Neural cell (in vitro differentiated cells): ENCODE measurements at regions not wholly inside any gene's neighbourhood (a gene's known extent, or its start where the extent isn't known, plus 50 kb on each side); places are given as distances from the start of the nearest gene placed in this dataset.

ENCODE experiments used
- H2AFZ ChIP-seq: fragments of 200-600, 300-800 bp; sonication (generic), shearing (Covaris generic); 2 replicates; pipeline ENCODE4 v1.6.0; 2014; ENCODE audit warnings: low read depth, mild to moderate bottlenecking, antibody characterized with exemption, low read length, moderate library complexity
- H3F3A ChIP-seq: fragments of 200-600 bp; shearing (Covaris generic); 2 replicates; pipeline ENCODE4 v1.6.1; 2016; ENCODE audit warnings: mild to moderate bottlenecking, moderate library complexity, mixed read lengths, antibody characterized with exemption, low read length; ENCODE audit not compliant: insufficient read depth, poor library complexity, severe bottlenecking
- H3K27ac ChIP-seq: fragments of 200-600, 300-800 bp; sonication (generic), shearing (Covaris generic); 2 replicates; pipeline ENCODE4 v1.5.1; 2014; ENCODE audit warnings: mild to moderate bottlenecking, low read length, moderate library complexity
- H3K27me3 ChIP-seq: fragments of 300-800, 200-600 bp; sonication (generic), shearing (Covaris generic); 2 replicates; pipeline ENCODE4 v1.6.0; 2014; ENCODE audit warnings: mild to moderate bottlenecking, low read depth, low read length, moderate library complexity; ENCODE audit not compliant: insufficient read depth
- H3K36me3 ChIP-seq: fragments of 300-800, 200-600 bp; sonication (generic), shearing (Covaris generic); 2 replicates; pipeline ENCODE4 v1.5.1; 2014; ENCODE audit warnings: mild to moderate bottlenecking, antibody characterized with exemption, low read length, moderate library complexity; ENCODE audit not compliant: insufficient read depth
- H3K4me2 ChIP-seq: fragments of 300-800, 200-600 bp; sonication (generic), shearing (Covaris generic); 2 replicates; pipeline ENCODE4 v1.6.0; 2014; ENCODE audit warnings: mild to moderate bottlenecking, low read length
- H3K4me3 ChIP-seq: fragments of 300-800, 200-600 bp; sonication (generic), shearing (Covaris generic); 2 replicates; pipeline ENCODE4 v1.5.1; 2014; ENCODE audit warnings: mild to moderate bottlenecking, low read length, moderate library complexity
- H3K79me2 ChIP-seq: fragments of 200-600 bp; shearing (Covaris generic); replicated peaks from 2 replicates; pipeline ENCODE4 v1.6.0; 2014; ENCODE audit warnings: mild to moderate bottlenecking, low read length, moderate library complexity; ENCODE audit not compliant: insufficient read depth
- H3K9ac ChIP-seq: fragments of 300-800, 200-600 bp; sonication (generic), shearing (Covaris generic); 2 replicates; pipeline ENCODE4 v1.6.1; 2016; ENCODE audit warnings: mild to moderate bottlenecking, low read length, mixed read lengths
- H3K9me2 ChIP-seq: fragments of 200-600 bp; shearing (Covaris generic); 2 replicates; pipeline ENCODE4 v1.6.1; 2016; ENCODE audit warnings: mild to moderate bottlenecking, low read length, mixed read lengths; ENCODE audit not compliant: insufficient read depth
- H3K9me3 ChIP-seq: fragments of 200-600, 300-800 bp; sonication (generic), shearing (Covaris generic); 2 replicates; pipeline ENCODE4 v1.6.1; 2016; ENCODE audit warnings: mild to moderate bottlenecking, mixed run types, low read length, moderate library complexity, mixed read lengths
- H4K20me1 ChIP-seq: fragments of 200-600 bp; shearing (Covaris generic); 2 replicates; pipeline ENCODE4 v1.6.1; 2016; ENCODE audit warnings: mild to moderate bottlenecking, mixed run types; ENCODE audit not compliant: insufficient read depth
- CTCF ChIP-seq: fragments of 450-650 bp; IDR thresholded peaks from 2 replicates; pipeline ENCODE4 v1.5.1; 2014; ENCODE audit warnings: antibody characterized with exemption, mild to moderate bottlenecking, moderate library complexity; ENCODE audit not compliant: poor library complexity, severe bottlenecking
- EP300 ChIP-seq: fragments of 450-650 bp; conservative IDR thresholded peaks from 2 replicates; pipeline ENCODE4 v1.6.1; 2014; ENCODE audit warnings: antibody characterized with exemption, mild to moderate bottlenecking, moderate library complexity; ENCODE audit not compliant: poor library complexity, severe bottlenecking
- EZH2 ChIP-seq: fragments of 200-600, 300-800 bp; shearing (Covaris generic), sonication (generic); IDR thresholded peaks from 2 replicates; pipeline ENCODE4 v1.6.1; 2014; ENCODE audit warnings: antibody characterized with exemption, low read length, borderline replicate concordance, mild to moderate bottlenecking; ENCODE audit not compliant: insufficient read depth, poor library complexity, severe bottlenecking
- MXI1 ChIP-seq: fragments of 450-650 bp; conservative IDR thresholded peaks from 2 replicates; pipeline ENCODE4 v1.6.1; 2014; ENCODE audit warnings: antibody characterized with exemption, mild to moderate bottlenecking; ENCODE audit not compliant: poor library complexity, severe bottlenecking
- POLR2AphosphoS5 ChIP-seq: IDR thresholded peaks from 2 replicates; pipeline ENCODE4 v1.6.1; 2012
- RAD21 ChIP-seq: fragments of 450-650 bp; conservative IDR thresholded peaks from 2 replicates; pipeline ENCODE4 v1.6.1; 2014; ENCODE audit warnings: antibody characterized with exemption, mild to moderate bottlenecking, moderate library complexity
- SMC3 ChIP-seq: fragments of 450-650 bp; conservative IDR thresholded peaks from 2 replicates; pipeline ENCODE4 v1.6.1; 2014; ENCODE audit warnings: antibody characterized with exemption, mild to moderate bottlenecking, moderate library complexity; ENCODE audit not compliant: poor library complexity
- TAF1 ChIP-seq: IDR thresholded peaks from 2 replicates; pipeline ENCODE4 v1.6.1; 2012; ENCODE audit warnings: low read depth
- TF ChIP-seq, protein P1 (sequence below): IDR thresholded peaks from 2 replicates; pipeline ENCODE4 v1.6.1; 2012; ENCODE audit warnings: borderline replicate concordance

DNA sequence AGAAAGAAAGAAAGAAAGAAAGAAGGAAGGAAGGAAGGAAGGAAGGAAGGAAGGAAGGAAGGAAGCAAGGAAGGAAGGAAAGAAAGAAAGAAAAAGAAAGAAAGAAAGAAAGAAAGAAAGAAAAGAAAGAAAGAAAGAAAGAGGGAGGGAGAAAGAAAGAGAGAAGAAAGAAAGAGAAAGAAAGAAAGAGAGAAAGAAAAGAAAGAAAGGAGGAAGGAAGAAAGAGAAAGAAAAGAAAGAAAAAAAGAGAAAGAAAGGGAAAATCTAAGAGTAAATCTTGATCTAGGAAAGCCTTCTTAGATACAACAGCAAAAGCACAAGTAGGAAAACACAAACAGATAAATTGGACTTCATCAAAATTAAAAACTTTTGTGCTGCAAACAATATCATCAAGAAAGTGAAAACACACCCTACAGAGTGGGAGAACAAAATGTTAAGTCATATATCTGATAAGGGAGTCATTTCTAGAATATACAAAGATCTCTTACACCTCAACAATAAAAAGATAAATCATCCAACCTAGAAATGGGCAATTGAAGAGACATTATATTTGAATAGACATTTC, 116.8 kb upstream of the FGF3 start:
- Histone ChIP-seq H3K36me3 (no peaks in the 10 kb centered on the region), H3K9ac (no peak overlapping the region), H3K4me2 (no peak overlapping the region), H3K4me3 (no peak overlapping the region), H3K27ac (no peak overlapping the region), H3F3A (no peaks in the 10 kb centered on the region), H3K9me3 (no peaks in the 10 kb centered on the region), H3K79me2 (no peaks in the 10 kb centered on the region), H3K27me3 (no peaks in the 10 kb centered on the region), H4K20me1 (no peaks in the 10 kb centered on the region), H2AFZ (no peak overlapping the region), H3K9me2 (no peaks in the 10 kb centered on the region)
- TF ChIP-seq, protein P1, sequence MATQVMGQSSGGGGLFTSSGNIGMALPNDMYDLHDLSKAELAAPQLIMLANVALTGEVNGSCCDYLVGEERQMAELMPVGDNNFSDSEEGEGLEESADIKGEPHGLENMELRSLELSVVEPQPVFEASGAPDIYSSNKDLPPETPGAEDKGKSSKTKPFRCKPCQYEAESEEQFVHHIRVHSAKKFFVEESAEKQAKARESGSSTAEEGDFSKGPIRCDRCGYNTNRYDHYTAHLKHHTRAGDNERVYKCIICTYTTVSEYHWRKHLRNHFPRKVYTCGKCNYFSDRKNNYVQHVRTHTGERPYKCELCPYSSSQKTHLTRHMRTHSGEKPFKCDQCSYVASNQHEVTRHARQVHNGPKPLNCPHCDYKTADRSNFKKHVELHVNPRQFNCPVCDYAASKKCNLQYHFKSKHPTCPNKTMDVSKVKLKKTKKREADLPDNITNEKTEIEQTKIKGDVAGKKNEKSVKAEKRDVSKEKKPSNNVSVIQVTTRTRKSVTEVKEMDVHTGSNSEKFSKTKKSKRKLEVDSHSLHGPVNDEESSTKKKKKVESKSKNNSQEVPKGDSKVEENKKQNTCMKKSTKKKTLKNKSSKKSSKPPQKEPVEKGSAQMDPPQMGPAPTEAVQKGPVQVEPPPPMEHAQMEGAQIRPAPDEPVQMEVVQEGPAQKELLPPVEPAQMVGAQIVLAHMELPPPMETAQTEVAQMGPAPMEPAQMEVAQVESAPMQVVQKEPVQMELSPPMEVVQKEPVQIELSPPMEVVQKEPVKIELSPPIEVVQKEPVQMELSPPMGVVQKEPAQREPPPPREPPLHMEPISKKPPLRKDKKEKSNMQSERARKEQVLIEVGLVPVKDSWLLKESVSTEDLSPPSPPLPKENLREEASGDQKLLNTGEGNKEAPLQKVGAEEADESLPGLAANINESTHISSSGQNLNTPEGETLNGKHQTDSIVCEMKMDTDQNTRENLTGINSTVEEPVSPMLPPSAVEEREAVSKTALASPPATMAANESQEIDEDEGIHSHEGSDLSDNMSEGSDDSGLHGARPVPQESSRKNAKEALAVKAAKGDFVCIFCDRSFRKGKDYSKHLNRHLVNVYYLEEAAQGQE, result no peak
- TF ChIP-seq EZH2 (no peak), CTCF (no peak), POLR2AphosphoS5 (no peak), MXI1 (no peak), RAD21 (no peak), EP300 (no peak), SMC3 (no peak), TAF1 (no peak)

- Histone ChIP-seq H3K4me3 (no peak overlapping the region), H2AFZ (no peak overlapping the region), H3K27ac (no peak overlapping the region), H3K27me3 (no peaks in the 10 kb centered on the region), H3K4me2 (no peak overlapping the region), H4K20me1 (no peaks in the 10 kb centered on the region), H3K9me2 (no peaks in the 10 kb centered on the region), H3F3A (no peaks in the 10 kb centered on the region), H3K79me2 (no peaks in the 10 kb centered on the region), H3K9ac (no peak overlapping the region), H3K9me3 (no peaks in the 10 kb centered on the region), H3K36me3 (no peaks in the 10 kb centered on the region)
- TF ChIP-seq RAD21, result no peak
- no peak for TF ChIP-seq CTCF
- no peak for TF ChIP-seq POLR2AphosphoS5
- no peak for TF ChIP-seq TAF1
- TF ChIP-seq, protein P1, result no peak
- TF ChIP-seq EZH2, result no peak
- no peak for TF ChIP-seq EP300
- no peak for TF ChIP-seq MXI1
Observed at GRCh38 chr11:69936771-69937170, 117.6 kb upstream of the FGF3 start.
